Fibroblast of pulmonary artery (primary cell): ENCODE measurements at regions not wholly inside any gene's neighbourhood (a gene's known extent, or its start where the extent isn't known, plus 50 kb on each side); places are given as distances from the start of the nearest gene placed in this dataset.
"Not testable (repeated sequence)": the region's sequence is repeated elsewhere in the genome, so short reads cannot be mapped to it uniquely, and the experiment has no call there.

Experiments
- DNase-seq: peaks from one replicate; pipeline ENCODE4 v3.0.0-alpha.2; 2010; ENCODE audit warnings: low read depth
- H3K4me3 ChIP-seq: replicated peaks from 2 replicates; pipeline ENCODE4 v1.5.1; 2011; ENCODE audit warnings: low read depth, mild to moderate bottlenecking, control low read depth, low read length, moderate library complexity
- CTCF ChIP-seq: IDR thresholded peaks from 2 replicates; pipeline ENCODE4 v1.5.1; 2011; ENCODE audit warnings: mild to moderate bottlenecking, control low read depth, low read length, inconsistent platforms; ENCODE audit errors: missing control alignments

GRCh38 chrX:35622040-35622439 lies 176.1 kb upstream of the MAGEB16 start:
- no peak for DNase-seq
- no peak overlapping the region for H3K4me3 ChIP-seq
- no peak for TF ChIP-seq CTCF

DNA sequence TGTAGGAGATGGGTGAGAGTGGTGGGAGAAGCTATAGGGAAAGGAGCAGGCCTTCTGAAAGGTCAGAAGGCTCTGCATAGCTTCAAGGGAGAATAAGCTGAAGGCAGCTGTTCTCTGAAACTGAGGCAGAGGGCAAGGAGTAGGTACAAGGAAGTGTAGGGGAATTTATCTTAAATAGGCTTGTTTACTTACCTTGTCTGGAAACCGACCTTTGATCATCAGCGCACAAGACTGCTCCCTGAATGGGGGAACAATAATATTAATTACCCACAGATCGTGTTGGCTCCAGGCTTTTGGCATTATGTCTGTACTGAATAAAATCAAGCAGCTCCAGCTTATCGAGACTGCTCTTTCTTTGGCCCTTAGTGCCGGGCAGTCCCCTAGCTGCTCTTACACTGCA lies 175.5 kb upstream of the MAGEB16 start:
- TF ChIP-seq CTCF = no peak
- H3K4me3 ChIP-seq = no peak overlapping the region
- DNase-seq = no peak

- DNase-seq = no peak
- H3K4me3 ChIP-seq = no peak overlapping the region
- no peak for TF ChIP-seq CTCF
Measured at GRCh38 chrX:35625714-35626113, 172.4 kb upstream of the MAGEB16 start.

- TF ChIP-seq CTCF = no peak
- no peak for DNase-seq
Measured at GRCh38 chrX:35626124-35626523, 172.0 kb upstream of the MAGEB16 start.

DNA sequence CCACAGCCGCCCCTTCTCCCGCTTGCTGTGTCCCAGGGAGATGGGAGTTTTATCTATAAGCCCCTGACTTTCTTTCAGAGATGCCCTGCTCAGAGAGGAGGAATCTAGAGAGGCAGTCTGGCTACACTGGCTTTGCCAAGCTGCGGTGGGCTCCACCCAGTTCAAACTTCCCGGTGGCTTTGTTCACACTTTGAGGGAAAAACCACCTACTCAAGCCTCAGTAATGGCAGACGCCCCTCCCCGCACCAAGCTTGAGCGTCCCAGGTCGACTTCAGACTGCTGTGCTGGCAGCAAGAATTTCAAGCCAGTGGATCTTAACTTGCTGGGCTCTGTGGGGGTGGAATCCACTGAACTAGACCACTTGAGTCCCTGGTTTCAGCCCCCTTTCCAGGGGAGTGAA lies 162.2 kb upstream of the MAGEB16 start:
- not testable (repeated sequence) for H3K4me3 ChIP-seq, DNase-seq

More at GRCh38 chrX:35626124-35626523, 172.0 kb upstream of the MAGEB16 start:
- no peak overlapping the region for H3K4me3 ChIP-seq

- no peak for DNase-seq
- no peak for TF ChIP-seq CTCF
- H3K4me3 ChIP-seq = no peak overlapping the region
Measured at GRCh38 chrX:35664833-35665232, 133.3 kb upstream of the MAGEB16 start.

DNA sequence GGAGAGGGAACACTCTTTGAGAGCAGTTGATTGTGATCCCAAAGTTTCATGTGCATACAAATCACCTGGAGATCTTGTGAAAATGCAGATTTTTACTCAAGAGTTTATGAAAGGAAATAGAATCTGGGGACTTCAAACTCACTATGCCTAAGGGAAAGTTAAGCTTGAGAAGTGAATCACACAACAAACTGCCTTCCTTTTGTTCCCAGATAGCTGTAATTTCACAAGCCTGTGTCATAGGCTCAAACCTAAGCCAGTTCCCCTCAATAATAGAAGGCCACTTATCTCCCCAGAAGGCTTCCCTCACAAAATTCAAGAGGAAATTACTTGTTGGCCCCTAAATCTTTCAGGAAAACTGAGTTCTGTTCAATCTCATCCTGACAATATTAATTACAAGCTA lies 132.8 kb upstream of the MAGEB16 start:
- no peak overlapping the region for H3K4me3 ChIP-seq
- DNase-seq = no peak
- no peak for TF ChIP-seq CTCF

DNA sequence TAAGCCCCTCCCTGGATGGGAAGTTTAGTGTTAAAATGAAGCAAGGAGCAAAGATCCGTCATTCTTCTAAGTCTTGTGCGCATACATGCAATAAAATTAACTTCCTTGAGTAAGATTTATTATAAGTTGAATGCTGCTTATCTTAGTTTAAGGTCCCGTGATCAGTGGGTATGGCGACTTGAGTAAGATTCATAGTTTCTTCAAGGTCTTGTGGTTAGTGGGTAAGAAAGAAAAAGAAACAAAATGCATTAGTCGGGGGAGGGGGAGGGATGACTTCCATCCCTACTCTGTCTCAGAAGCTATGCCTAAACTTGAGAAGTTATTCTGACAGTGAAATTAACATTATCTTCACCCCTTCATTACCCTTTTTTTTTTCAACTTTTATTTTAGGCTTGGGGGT lies 127.3 kb upstream of the MAGEB16 start:
- DNase-seq = no peak
- no peak overlapping the region for H3K4me3 ChIP-seq
- TF ChIP-seq CTCF = no peak
